Naive thymus-derived CD4-positive, alpha-beta T cell (primary cell): ENCODE measurements at regions not wholly inside any gene's neighbourhood (a gene's known extent, or its start where the extent isn't known, plus 50 kb on each side); places are given as distances from the start of the nearest gene placed in this dataset.
A peak's percentile ranks its signal among the peaks of the same experiment; 100 is the strongest.

Experiments used
- ATAC-seq: fragments of 150-1000 bp; cut with Tn5 transposase; 2 replicates; pipeline ENCODE4 v1.10.0; 2021; ENCODE audit warnings: mild to moderate bottlenecking, moderate library complexity
- CTCF ChIA-PET: fragments of 350-600 bp; sonication (Branson Sonifier 250); formaldehyde crosslinking; loops from one replicate; lab custom pipeline; 2021; ENCODE audit warnings: antibody characterized with exemption; lab: Charles Lee
- POLR2A ChIA-PET: fragments of 350-600 bp; sonication (Branson Sonifier 250); formaldehyde crosslinking; loops from one replicate; lab custom pipeline; 2021; ENCODE audit warnings: antibody characterized with exemption, inconsistent platforms; lab: Charles Lee
- DNase-seq, 9 donors: peaks; one replicate each; pipeline versions ENCODE4 v3.0.0 to v3.0.0-alpha.2; 2020 to 2022; ENCODE audit warnings: mixed read lengths in 1 of 9
- H3K27ac ChIP-seq: one replicate; pipeline ENCODE4 v1.7.0; 2013; ENCODE audit warnings: mild to moderate bottlenecking, low read depth, low read length, moderate library complexity
- H3K27me3 ChIP-seq, 2 donors: one replicate each; pipeline ENCODE4 v1.7.0; 2013; ENCODE audit warnings: low read length in 2 of 2, mild to moderate bottlenecking in 2 of 2, moderate library complexity in 2 of 2; ENCODE audit not compliant: control insufficient read depth in 2 of 2, insufficient read depth in 2 of 2
- H3K36me3 ChIP-seq, 3 experiments: 1 replicate in 2 of 3; 2 replicates in 1 of 3; pipeline ENCODE4 v1.7.0; 2013; ENCODE audit warnings: low read length in 3 of 3, mild to moderate bottlenecking in 3 of 3, moderate library complexity in 1 of 3; ENCODE audit not compliant: insufficient read depth in 3 of 3, control insufficient read depth in 2 of 3
- H3K4me1 ChIP-seq, 2 donors: one replicate each; pipeline ENCODE4 v1.7.0; 2013; ENCODE audit warnings: low read length in 2 of 2, mild to moderate bottlenecking in 2 of 2, moderate library complexity in 1 of 2; ENCODE audit not compliant: control insufficient read depth in 2 of 2, insufficient read depth in 2 of 2
- H3K4me3 ChIP-seq: 2 replicates; pipeline ENCODE4 v1.7.0; 2013; ENCODE audit warnings: mild to moderate bottlenecking, low read length
- H3K9me3 ChIP-seq, 3 experiments: 1 replicate in 2 of 3; 2 replicates in 1 of 3; pipeline ENCODE4 v1.7.0; 2013; ENCODE audit warnings: low read length in 3 of 3; ENCODE audit not compliant: control insufficient read depth in 2 of 3
- H3K27ac Mint-ChIP-seq, 9 donors: one replicate each; pipeline ENCODE4 v1.8.0; 2020 to 2022; ENCODE audit warnings: mixed read lengths in 9 of 9, mild to moderate bottlenecking in 8 of 9, moderate library complexity in 5 of 9, inconsistent platforms in 2 of 9
- H3K27me3 Mint-ChIP-seq, 5 donors: one replicate each; pipeline ENCODE4 v1.8.0; 2021 to 2022; ENCODE audit warnings: mixed read lengths in 5 of 5, mild to moderate bottlenecking in 1 of 5
- H3K36me3 Mint-ChIP-seq, 5 donors: one replicate each; pipeline ENCODE4 v1.8.0; 2020 to 2022; ENCODE audit warnings: mixed read lengths in 5 of 5, mild to moderate bottlenecking in 3 of 5, inconsistent platforms in 1 of 5
- H3K4me1 Mint-ChIP-seq, 7 donors: one replicate each; pipeline ENCODE4 v1.8.0; 2020 to 2022; ENCODE audit warnings: mixed read lengths in 7 of 7, mild to moderate bottlenecking in 3 of 7, inconsistent platforms in 1 of 7
- H3K4me3 Mint-ChIP-seq, 10 donors: one replicate each; pipeline ENCODE4 v1.8.0; 2020 to 2022; ENCODE audit warnings: mild to moderate bottlenecking in 10 of 10, mixed read lengths in 10 of 10, moderate library complexity in 6 of 10, inconsistent platforms in 2 of 10
- H3K9me3 Mint-ChIP-seq, 11 donors: one replicate each; pipeline ENCODE4 v1.8.0; 2020 to 2022; ENCODE audit warnings: mixed read lengths in 11 of 11, mild to moderate bottlenecking in 4 of 11, inconsistent platforms in 1 of 11, moderate library complexity in 1 of 11
- intact Hi-C, 2 donors: fragments of 100-400 bp; cut with micrococcal nuclease; formaldehyde crosslinking; loops; one replicate each; pipeline ENCODE4 v1.15.1; 2023

GRCh38 chr9:600006-600405 is 241.5 kb upstream of the DMRT1 start:
- H3K4me3 ChIP-seq, result no peak overlapping the region
- H3K4me1 ChIP-seq, result no peaks in the 10 kb centered on the region
- peaks cover 0 to 9% (median 7%) of the 10 kb centered on the region in 5 donors for H3K36me3 Mint-ChIP-seq
- H3K4me3 Mint-ChIP-seq, result no peak overlapping the region
- H3K27me3 Mint-ChIP-seq, result peaks cover 0 to 26% (median 7%) of the 10 kb centered on the region in 5 donors
- intact Hi-C loops, result no loop called here
- no peaks in the 10 kb centered on the region for H3K27me3 ChIP-seq
- no peaks in the 10 kb centered on the region for H3K36me3 ChIP-seq
- no peak for DNase-seq
- H3K27ac Mint-ChIP-seq, result no peak overlapping the region
- H3K9me3 Mint-ChIP-seq, result no peaks in the 10 kb centered on the region
- no peak for ATAC-seq
- CTCF ChIA-PET, result interaction anchor here (0.6 kb wide), 1 partner anchor 234 kb away, joined by 3 read pairs; no protein-coding TSS in a partner anchor
- H3K9me3 ChIP-seq, result no peaks in the 10 kb centered on the region
- H3K4me1 Mint-ChIP-seq, result no peaks in the 10 kb centered on the region
- POLR2A ChIA-PET, result interaction anchor here (0.7 kb wide), 1 partner anchor 51 kb away, joined by 3 read pairs; no protein-coding TSS in a partner anchor
- H3K27ac ChIP-seq, result no peak overlapping the region

- CTCF ChIA-PET, result no interaction called here
- ATAC-seq, result no peak
- Histone ChIP-seq H3K27me3 (no peaks in the 10 kb centered on the region), H3K36me3 (no peaks in the 10 kb centered on the region), H3K4me3 (no peak overlapping the region), H3K27ac (no peak overlapping the region), H3K4me1 (no peaks in the 10 kb centered on the region), H3K9me3 (no peaks in the 10 kb centered on the region)
- DNase-seq, result no peak
- H3K36me3 Mint-ChIP-seq, result peaks cover 0 to 9% (median 7%) of the 10 kb centered on the region in 5 donors
- no peaks in the 10 kb centered on the region for H3K9me3 Mint-ChIP-seq
- peaks cover 0 to 2% (median 0%) of the 10 kb centered on the region in 7 donors for H3K4me1 Mint-ChIP-seq
- POLR2A ChIA-PET, result no interaction called here
- H3K27me3 Mint-ChIP-seq, result peaks cover 0 to 20% (median 7%) of the 10 kb centered on the region in 5 donors
- intact Hi-C loops, result no loop called here
- no peak overlapping the region for H3K27ac Mint-ChIP-seq
- H3K4me3 Mint-ChIP-seq, result no peak overlapping the region
Observed at GRCh38 chr9:602716-603115, 238.8 kb upstream of the DMRT1 start.

DNA sequence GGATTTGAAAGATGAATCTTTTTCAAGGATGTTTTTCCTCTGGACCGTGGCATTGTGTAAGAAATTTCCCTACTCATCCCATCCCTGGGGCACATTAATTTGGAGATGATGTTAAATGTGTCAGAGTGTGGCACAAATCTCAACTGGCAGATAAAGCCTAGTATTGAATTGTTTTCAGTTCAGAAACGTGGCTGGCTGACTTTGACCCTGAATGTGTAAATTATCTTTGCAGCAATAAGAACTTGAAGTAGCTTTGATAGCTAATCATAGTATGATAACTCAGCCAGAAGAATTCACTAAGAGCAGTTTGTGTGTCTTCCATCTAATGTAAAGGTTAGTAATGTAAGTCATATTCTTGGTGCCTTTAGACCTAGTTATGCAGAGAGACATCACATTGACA is 238.4 kb upstream of the DMRT1 start:
- Mint-ChIP-seq H3K4me3 (no peak overlapping the region), H3K9me3 (no peaks in the 10 kb centered on the region), H3K27me3 (peaks cover 0 to 20% (median 7%) of the 10 kb centered on the region in 5 donors), H3K36me3 (peaks cover 0 to 9% (median 7%) of the 10 kb centered on the region in 5 donors), H3K4me1 (peaks cover 0 to 2% (median 0%) of the 10 kb centered on the region in 7 donors), H3K27ac (no peak overlapping the region)
- H3K27ac ChIP-seq, result no peak overlapping the region
- ATAC-seq (no peak), DNase-seq (no peak)
- POLR2A ChIA-PET, result no interaction called here
- intact Hi-C loops, result no loop called here
- H3K36me3 ChIP-seq, result no peaks in the 10 kb centered on the region
- no peaks in the 10 kb centered on the region for H3K4me1 ChIP-seq
- no peaks in the 10 kb centered on the region for H3K27me3 ChIP-seq
- H3K4me3 ChIP-seq, result no peak overlapping the region
- CTCF ChIA-PET, result interaction anchor here (0.6 kb wide), 1 partner anchor 147 kb away, joined by 3 read pairs; no protein-coding TSS in a partner anchor
- no peaks in the 10 kb centered on the region for H3K9me3 ChIP-seq

DNA sequence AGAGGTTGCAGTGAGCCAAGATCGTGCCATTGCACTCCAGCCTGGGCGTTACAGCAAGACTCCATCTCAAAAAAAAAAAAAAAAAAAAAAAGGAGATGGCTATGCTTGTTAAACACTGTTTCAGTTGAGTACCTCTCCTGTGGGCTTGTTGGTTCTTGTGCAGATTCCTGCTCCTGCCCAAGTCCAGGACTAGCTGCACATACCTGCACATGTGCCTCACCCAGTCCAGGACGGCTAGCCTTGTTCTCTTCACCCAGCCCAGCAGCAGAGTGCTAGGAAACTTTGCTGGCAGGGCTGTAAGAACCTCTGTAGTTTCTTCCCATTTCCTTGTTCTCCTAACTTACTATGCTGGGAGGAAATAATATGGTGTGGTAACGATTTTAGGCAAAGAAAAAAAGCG is 234.1 kb upstream of the DMRT1 start:
- CTCF ChIA-PET, result no interaction called here

DNA sequence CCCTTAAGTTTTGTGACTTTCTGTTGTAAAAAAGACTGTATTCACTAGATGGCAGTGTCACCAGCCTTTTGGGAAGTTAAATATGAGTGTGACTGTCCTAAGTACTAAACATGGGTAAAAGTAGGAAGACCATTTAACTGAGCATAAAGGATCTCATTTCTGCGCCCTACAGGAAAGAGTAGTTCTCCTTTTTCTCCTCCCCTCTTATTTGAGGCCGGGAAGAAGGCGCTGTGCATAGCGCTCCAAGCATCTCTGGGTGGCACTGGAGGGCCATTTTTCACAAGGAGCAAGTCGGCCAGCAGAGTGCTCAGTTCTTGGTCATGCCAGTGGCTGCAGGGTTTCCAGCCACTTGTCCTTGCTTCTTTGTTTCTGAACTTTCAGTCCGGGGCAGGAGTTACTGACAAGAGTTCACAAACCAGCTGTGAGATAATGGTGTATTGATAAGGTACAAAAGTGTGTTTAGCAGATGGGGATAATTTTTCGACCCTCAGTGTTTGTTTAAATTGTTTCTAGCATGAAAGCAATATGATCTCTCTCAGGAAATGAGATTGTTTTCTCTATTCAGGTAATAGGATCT is 227.6 kb upstream of the DMRT1 start:
- Mint-ChIP-seq H3K36me3 (no peaks in the 10 kb centered on the region), H3K4me3 (no peak overlapping the region), H3K27ac (peak overlapping the region in 1 of 9 donors; percentile 34), H3K27me3 (no peaks in the 10 kb centered on the region), H3K4me1 (peaks cover 0 to 8% (median 4%) of the 10 kb centered on the region in 7 donors), H3K9me3 (no peaks in the 10 kb centered on the region)
- Histone ChIP-seq H3K36me3 (no peaks in the 10 kb centered on the region), H3K27me3 (no peaks in the 10 kb centered on the region), H3K4me3 (no peak overlapping the region), H3K27ac (no peak overlapping the region), H3K9me3 (no peaks in the 10 kb centered on the region), H3K4me1 (no peaks in the 10 kb centered on the region)
- intact Hi-C loops, result loop anchor here (1.0 to 10.0 kb wide), 5 partner anchors 143 to 395 kb away; no protein-coding TSS in a partner anchor
- DNase-seq (peak in 6 of 9 donors; percentile 12 to 33 (median 24)), ATAC-seq (peak; percentile 89)
- ChIA-PET POLR2A (no interaction called here), CTCF (interaction anchor here (0.5 to 1.1 kb wide), 2 partner anchors 143 to 192 kb away, joined by 3 to 6 read pairs; no protein-coding TSS in a partner anchor)

More for the DNA sequence above, 234.1 kb upstream of the DMRT1 start:
- Histone ChIP-seq H3K27ac (no peak overlapping the region), H3K4me3 (no peak overlapping the region), H3K27me3 (no peaks in the 10 kb centered on the region), H3K36me3 (no peaks in the 10 kb centered on the region), H3K9me3 (no peaks in the 10 kb centered on the region), H3K4me1 (no peaks in the 10 kb centered on the region)
- Mint-ChIP-seq H3K9me3 (no peaks in the 10 kb centered on the region), H3K27ac (no peak overlapping the region), H3K36me3 (peaks cover 0 to 7% (median 6%) of the 10 kb centered on the region in 5 donors), H3K4me1 (peaks cover 0 to 2% (median 0%) of the 10 kb centered on the region in 7 donors), H3K4me3 (no peak overlapping the region), H3K27me3 (peaks cover 0 to 14% (median 7%) of the 10 kb centered on the region in 5 donors)
- ATAC-seq, result no peak
- no peak for DNase-seq
- POLR2A ChIA-PET, result no interaction called here
- intact Hi-C loops, result no loop called here

- Mint-ChIP-seq H3K4me1 (peaks cover 0 to 8% (median 4%) of the 10 kb centered on the region in 7 donors), H3K9me3 (no peaks in the 10 kb centered on the region), H3K4me3 (no peak overlapping the region), H3K27me3 (no peaks in the 10 kb centered on the region), H3K36me3 (no peaks in the 10 kb centered on the region), H3K27ac (peak overlapping the region in 1 of 9 donors; percentile 34)
- Histone ChIP-seq H3K27ac (no peak overlapping the region), H3K27me3 (no peaks in the 10 kb centered on the region), H3K9me3 (no peaks in the 10 kb centered on the region), H3K36me3 (no peaks in the 10 kb centered on the region), H3K4me3 (no peak overlapping the region), H3K4me1 (no peaks in the 10 kb centered on the region)
- intact Hi-C loops, result loop anchor here (10.0 kb wide), 1 partner anchor 280 kb away; no protein-coding TSS in a partner anchor
- DNase-seq, result no peak
- CTCF ChIA-PET, result no interaction called here
- ATAC-seq, result peak; percentile 42
- POLR2A ChIA-PET, result no interaction called here
Observed at GRCh38 chr9:614431-614830, 227.1 kb upstream of the DMRT1 start.
